Brain pericyte (primary cell): ENCODE measurements at regions not wholly inside any gene's neighbourhood (a gene's known extent, or its start where the extent isn't known, plus 50 kb on each side); places are given as distances from the start of the nearest gene placed in this dataset.

Experiments
- DNase-seq: peaks from one replicate; pipeline ENCODE4 v3.0.0-alpha.2; 2012; ENCODE audit warnings: low read depth, low spot score

DNA sequence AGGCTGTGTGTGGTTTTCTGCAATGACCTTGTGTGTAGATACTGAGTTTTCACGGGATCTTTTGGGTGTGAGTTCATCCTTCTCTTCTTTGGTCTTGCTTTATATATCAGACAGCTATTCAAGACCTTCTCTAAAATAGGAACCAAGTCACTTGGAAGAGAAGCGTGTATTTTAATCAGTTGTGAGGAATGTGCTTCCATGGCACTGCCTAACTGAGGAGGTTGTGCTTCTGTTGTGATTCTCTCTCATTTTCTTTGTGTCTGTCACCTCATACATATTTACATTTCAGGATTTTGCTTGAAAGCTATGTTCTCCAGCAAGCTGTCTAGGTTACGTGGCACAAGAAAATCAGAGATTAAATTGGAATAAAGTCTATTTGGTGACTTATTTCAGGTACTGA lies 428.7 kb downstream of the QKI start:
- DNase-seq = no peak

DNA sequence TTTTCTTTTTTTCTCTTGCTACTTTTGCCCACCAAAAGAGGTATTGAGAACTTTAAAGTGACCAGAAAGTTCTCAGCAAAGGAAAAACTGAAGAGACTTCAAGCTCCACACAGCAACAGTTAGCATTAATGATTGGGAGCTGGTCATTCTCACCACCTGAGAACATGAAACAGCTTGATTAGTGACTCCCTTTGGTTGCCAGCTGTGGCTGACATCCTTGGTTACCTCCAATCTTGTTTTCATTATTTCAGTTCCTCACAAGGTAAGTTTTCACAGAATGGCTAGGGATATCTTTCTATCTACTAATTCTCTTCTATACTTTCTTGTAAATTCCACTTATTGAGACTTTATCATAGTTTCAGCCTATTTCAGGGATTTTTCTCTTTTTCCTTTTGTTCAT lies 427.9 kb downstream of the QKI start:
- DNase-seq = no peak

DNA sequence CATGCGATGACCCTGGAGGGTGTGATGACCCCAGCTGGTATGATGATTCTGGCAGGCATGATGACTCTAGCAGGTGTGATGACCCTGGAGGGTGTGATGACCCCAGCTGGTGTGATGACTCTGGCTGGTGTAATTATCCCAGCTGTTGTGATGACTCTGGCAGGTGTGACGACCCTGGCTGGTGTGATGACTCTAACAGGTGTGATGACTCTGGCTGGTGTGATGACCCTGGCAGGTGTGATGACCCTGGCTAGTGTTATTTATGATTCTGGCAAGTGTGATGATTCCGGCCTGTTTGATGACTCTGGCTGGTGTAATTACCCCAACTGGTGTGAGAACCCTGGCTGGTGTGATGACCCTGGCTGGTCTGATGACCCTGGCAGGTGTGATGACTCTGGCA lies 427.2 kb downstream of the QKI start:
- no peak for DNase-seq

- no peak for DNase-seq
Measured at GRCh38 chr6:163841326-163841725, 426.8 kb downstream of the QKI start.

GRCh38 chr6:163840880-163841279 lies 426.4 kb downstream of the QKI start:
- no peak for DNase-seq

- no peak for DNase-seq
Measured at GRCh38 chr6:163839296-163839695, 424.8 kb downstream of the QKI start.

DNA sequence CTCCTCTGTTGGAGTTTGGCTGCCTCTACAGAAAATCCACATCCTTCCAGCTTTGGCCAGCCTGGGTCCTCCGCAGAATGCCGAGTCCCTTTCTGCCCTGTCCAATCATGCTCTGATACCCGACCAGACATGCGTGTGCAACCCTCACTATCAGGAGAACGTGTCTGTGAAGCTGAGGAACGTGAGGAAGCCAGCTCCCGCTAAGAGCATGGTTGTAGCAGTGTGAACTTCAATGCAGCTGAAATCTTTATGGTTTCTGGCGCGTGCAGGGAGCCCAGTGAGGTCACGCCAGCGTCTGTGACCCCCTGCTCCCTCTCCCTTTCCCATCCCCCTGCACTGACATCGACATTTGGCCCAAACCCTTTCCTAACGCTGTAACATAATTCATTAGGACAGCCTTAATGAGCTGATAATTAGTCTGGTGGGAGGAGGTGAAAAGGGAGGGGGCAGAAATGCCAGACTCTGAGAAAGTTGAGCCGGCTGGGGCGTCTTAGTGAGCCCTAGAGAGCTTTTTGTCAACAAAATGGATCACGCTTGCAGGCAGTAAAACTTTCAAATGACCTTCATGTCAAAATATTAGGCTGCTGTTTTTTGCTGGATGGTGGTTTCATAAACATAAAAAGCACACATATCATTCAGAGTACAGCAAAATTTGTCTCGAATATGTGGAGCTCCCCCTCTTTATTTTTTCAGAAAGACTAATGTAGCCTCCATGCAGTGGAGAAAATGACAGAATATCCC lies 423.3 kb downstream of the QKI start:
- no peak for DNase-seq

GRCh38 chr6:163836876-163837690 lies 422.6 kb downstream of the QKI start:
- DNase-seq = no peak

- DNase-seq = no peak
Measured at GRCh38 chr6:163835439-163836171, 421.1 kb downstream of the QKI start.

DNA sequence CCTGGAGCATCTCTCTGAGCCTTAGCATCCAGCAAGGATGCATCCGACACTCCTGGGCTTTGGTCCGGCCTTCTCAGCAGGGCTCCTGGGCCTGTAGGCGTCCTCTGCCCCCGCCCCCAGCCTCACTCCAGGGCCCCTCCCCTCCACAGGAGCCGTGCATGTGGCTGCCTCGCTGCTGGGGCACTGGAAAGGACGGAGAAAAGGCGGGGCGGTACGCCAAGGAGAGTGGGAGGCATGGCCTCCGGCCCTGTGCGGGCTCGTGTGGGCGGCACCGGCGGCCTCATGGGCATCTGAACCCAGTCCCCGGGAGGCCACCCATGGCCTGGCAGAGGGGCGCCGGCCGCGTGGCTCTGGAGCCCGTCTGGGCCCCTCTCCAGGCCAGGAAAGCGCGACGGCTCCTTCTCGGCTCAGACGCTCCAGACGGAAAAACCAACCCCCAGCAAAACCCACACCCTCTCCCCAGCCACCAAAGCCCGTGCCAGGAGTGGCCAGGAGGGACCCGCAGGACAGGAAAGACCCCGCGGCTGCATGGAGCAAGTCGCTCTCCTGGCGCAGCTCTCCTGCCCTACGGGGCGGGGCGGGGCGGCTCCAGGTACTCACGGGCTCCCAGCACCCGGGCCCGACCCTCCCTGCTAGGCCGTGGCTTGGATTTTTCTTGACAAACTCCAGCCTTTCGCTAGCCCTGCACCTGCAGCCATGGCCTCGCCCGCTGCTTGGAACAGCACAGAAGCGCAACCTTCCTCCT lies 419.9 kb downstream of the QKI start:
- no peak for DNase-seq

- no peak for DNase-seq
Measured at GRCh38 chr6:163831736-163832135, 417.2 kb downstream of the QKI start.

GRCh38 chr6:163830641-163831040 lies 416.1 kb downstream of the QKI start:
- DNase-seq = no peak

- no peak for DNase-seq
Measured at GRCh38 chr6:163828038-163828795, 413.7 kb downstream of the QKI start.

GRCh38 chr6:163827143-163827542 lies 412.6 kb downstream of the QKI start:
- DNase-seq = no peak

GRCh38 chr6:163826629-163827028 lies 412.1 kb downstream of the QKI start:
- no peak for DNase-seq

DNA sequence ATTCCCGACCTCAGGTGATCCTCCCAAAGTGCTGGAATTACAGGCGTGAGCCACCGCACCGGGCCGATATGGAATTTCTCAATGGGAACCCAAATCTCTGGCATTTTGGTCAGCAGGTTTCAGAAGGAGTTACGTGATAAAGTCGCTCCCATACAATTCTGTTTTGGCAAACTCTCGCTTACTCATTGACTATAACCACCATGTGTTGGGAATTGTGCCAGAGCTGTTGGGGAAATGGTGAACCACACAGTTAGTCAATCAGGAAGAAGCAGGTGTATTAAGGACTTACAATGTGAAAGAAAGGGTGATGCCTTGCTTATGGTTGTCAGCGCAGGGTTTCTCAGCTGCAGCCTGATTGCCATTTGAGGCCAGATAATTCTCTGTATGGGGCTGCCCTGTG lies 410.5 kb downstream of the QKI start:
- DNase-seq = no peak

DNA sequence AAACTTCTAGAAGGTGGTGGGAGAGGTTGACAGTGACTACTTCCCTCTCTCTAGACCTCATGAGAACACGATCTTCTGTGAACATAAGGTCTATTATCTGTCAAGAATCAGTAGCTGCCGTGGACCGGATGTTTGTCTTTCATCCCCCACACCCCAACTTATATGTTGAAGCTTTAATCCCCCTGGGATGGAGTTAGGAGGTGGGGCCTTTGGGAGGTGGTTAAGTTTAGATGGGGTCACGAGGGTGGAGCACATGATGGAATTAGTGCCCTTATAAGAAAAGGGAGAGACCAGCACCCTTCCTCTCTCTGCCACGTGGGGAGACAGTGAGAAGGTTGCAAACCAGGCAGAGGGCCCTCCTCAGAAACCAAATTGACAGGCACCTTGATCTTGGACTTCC lies 409.1 kb downstream of the QKI start:
- DNase-seq = no peak

DNA sequence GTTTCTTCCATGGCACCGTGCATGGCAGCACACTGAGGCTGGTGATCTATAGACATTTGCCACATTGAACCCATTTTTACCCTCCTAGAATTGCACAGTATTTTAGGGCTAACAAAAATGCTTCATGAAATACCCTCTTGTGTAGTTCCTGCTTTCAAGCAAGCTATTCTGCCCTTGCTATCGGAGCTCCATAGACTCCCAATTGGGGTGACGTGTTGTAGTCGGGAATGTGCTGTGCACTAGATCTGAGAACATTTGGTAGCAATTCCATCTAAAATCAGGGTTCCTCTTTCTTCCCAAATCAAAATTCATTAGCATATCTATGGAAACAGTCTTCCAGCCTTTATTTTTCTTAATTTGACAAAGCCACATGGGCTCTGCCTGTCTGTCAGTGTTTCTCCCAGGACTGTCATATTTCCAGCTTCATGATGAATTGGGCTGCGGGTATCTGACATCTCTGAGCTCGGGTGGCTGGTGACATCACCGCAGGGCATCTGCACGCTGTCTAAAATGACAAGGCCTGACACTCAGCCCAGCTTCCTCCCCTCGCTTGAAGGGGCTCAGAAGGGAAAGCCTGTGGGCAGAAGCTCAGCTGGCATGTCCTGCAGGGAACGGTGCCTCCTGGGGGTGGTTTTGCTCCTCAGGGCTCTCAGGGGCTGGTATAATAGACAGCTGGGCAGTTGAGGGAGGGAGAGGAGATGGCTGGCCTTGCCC lies 406.4 kb downstream of the QKI start:
- no peak for DNase-seq

DNA sequence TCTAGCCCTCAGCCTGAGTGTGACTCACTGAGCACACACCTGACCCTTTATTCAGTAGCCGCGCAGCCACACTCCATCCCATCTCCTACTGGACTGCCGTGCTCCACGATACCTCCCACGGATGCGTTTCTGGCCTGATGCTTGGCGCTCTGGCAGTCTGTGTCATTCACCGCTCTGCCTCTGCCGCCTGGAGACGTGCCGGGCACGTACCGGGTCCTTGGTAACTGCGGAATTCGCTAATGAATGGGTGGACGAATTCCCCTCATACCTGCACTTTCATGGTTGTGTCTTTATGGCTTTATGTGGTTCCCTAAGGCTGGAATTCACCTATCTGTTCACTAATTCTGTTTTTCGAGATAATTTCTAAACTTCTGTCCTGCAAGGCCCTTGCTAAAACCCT lies 405.7 kb downstream of the QKI start:
- DNase-seq = no peak

GRCh38 chr6:163818719-163819118 lies 404.2 kb downstream of the QKI start:
- DNase-seq = no peak
